HepG2 (cell line): ENCODE measurements at regions not wholly inside any gene's neighbourhood (a gene's known extent, or its start where the extent isn't known, plus 50 kb on each side); places are given as distances from the start of the nearest gene placed in this dataset.
"Not testable (repeated sequence)": the region's sequence is repeated elsewhere in the genome, so short reads cannot be mapped to it uniquely, and the experiment has no call there.

Source experiments
- ATAC-seq: fragments of 200-7000 bp; cut with Tn5 transposase; 3 replicates; pipeline ENCODE4 v1.9.1; 2020; ENCODE audit warnings: mild to moderate bottlenecking, moderate library complexity
- BruUV-seq: library from RNA; stranded (reverse); fragments of 400-500 nt; replicated peaks from 2 replicates; lab custom pipeline; 2021; lab: Mats Ljungman, UMichigan
- CTCF ChIA-PET: fragments of 300-600 bp; formaldehyde crosslinking; extraction: SDS; loops from one replicate; lab custom pipeline; 2021; ENCODE audit warnings: low total read pairs, inconsistent platforms, low intra/inter-chr PET ratio; lab: Yijun Ruan, JAX
- POLR2A ChIA-PET: fragments of 350-600 bp; sonication (Branson Sonifier 250); formaldehyde crosslinking; loops from one replicate; lab custom pipeline; 2020; ENCODE audit warnings: antibody characterized with exemption, inconsistent platforms; lab: Yijun Ruan, JAX
- DNase-seq: peaks from one replicate; pipeline ENCODE4 v3.0.0-alpha.2; 2015; ENCODE audit warnings: low spot score
- FAIRE-seq: peaks from 3 replicates; lab custom pipeline; 2011; peaks lifted over from hg19 to GRCh38; lab: Jason Lieb, UNC
- H2AFZ ChIP-seq: one replicate; pipeline ENCODE4 v1.6.1; 2011; ENCODE audit warnings: low read length, inconsistent platforms
- H3K27ac ChIP-seq: fragments of 300-600 bp; 3 replicates; pipeline ENCODE4 v1.8.0; 2011; ENCODE audit warnings: mixed run types, mild to moderate bottlenecking, mixed read lengths, low read length, inconsistent platforms; ENCODE audit not compliant: insufficient read depth; ENCODE audit errors: extremely low read length
- H3K27me3 ChIP-seq, 2 experiments: fragments of 200-600 bp in 1 of 2; 2 replicates in 1 of 2; 3 replicates in 1 of 2; pipeline versions ENCODE4 v1.6.0 to v1.8.0; 2011; ENCODE audit warnings: low read length in 2 of 2, mild to moderate bottlenecking in 2 of 2, moderate library complexity in 2 of 2, inconsistent platforms in 1 of 2; ENCODE audit not compliant: insufficient read depth in 2 of 2, control insufficient read depth in 1 of 2
- H3K36me3 ChIP-seq, 2 experiments: fragments of 200-600 bp in 1 of 2; replicated peaks in 1 of 2; 2 replicates in 1 of 2; 3 replicates in 1 of 2; pipeline versions ENCODE4 v1.5.1 to v1.8.0; 2011; ENCODE audit warnings: low read length in 2 of 2, inconsistent platforms in 1 of 2; ENCODE audit not compliant: insufficient read depth in 2 of 2, control insufficient read depth in 1 of 2
- H3K4me1 ChIP-seq: 2 replicates; pipeline ENCODE4 v1.5.1; 2012; ENCODE audit warnings: low read length, inconsistent platforms; ENCODE audit not compliant: insufficient read depth
- H3K4me2 ChIP-seq: 2 replicates; pipeline ENCODE4 v1.6.0; 2011; ENCODE audit warnings: low read depth, low read length, inconsistent platforms
- H3K4me3 ChIP-seq, 3 experiments: fragments of 200-600 bp in 1 of 3; sonication (generic), shearing (Covaris generic) in 1 of 3; replicated peaks in 1 of 3; 2 replicates each; pipeline ENCODE4 v1.5.1; 2011 to 2016; ENCODE audit warnings: low read length in 3 of 3, inconsistent platforms in 2 of 3, low read depth in 2 of 3, mild to moderate bottlenecking in 2 of 3, control low read depth in 1 of 3, mixed read lengths in 1 of 3; ENCODE audit not compliant: insufficient read depth in 1 of 3
- H3K79me2 ChIP-seq: one replicate; pipeline ENCODE4 v1.6.1; 2011; ENCODE audit warnings: low read length, inconsistent platforms; ENCODE audit not compliant: insufficient read depth
- H3K9ac ChIP-seq: 2 replicates; pipeline ENCODE4 v1.6.0; 2011; ENCODE audit warnings: mild to moderate bottlenecking, low read depth, low read length, inconsistent platforms; ENCODE audit not compliant: insufficient read depth
- H3K9me3 ChIP-seq: 2 replicates; pipeline ENCODE4 v1.5.1; 2012; ENCODE audit warnings: mild to moderate bottlenecking, low read length
- H4K20me1 ChIP-seq: 2 replicates; pipeline ENCODE4 v1.6.0; 2011; ENCODE audit warnings: inconsistent platforms, mild to moderate bottlenecking, low read length, moderate library complexity; ENCODE audit not compliant: insufficient read depth
- CBX1 ChIP-seq: IDR thresholded peaks from one replicate; pipeline ENCODE4 v1.6.1; 2016; ENCODE audit warnings: antibody characterized with exemption, low read depth
- MXD4 ChIP-seq: IDR thresholded peaks from 2 replicates; pipeline ENCODE4 v1.6.1; 2016; ENCODE audit warnings: mild to moderate bottlenecking, missing biosample characterization, missing genetic modification reagents
- MYC ChIP-seq: sonication (generic); formaldehyde crosslinking; IDR thresholded peaks from 2 replicates; pipeline ENCODE4 v1.9.0; 2021; ENCODE audit warnings: missing genetic modification reagents, borderline replicate concordance
- PHB2 ChIP-seq: fragments of 450-650 bp; IDR thresholded peaks from 2 replicates; pipeline ENCODE4 v1.6.1; 2018; ENCODE audit not compliant: partially characterized antibody
- SOX13 ChIP-seq, 3 experiments: fragments of 450-650 bp in 1 of 3; sonication (generic) in 1 of 3; formaldehyde crosslinking in 1 of 3; IDR thresholded peaks in 2 of 3; conservative IDR thresholded peaks in 1 of 3; 2 replicates each; pipeline versions ENCODE4 v1.5.0 to v1.6.1; 2016 to 2020; ENCODE audit warnings: antibody characterized with exemption in 1 of 3, mild to moderate bottlenecking in 1 of 3, missing compliant biosample characterization in 1 of 3, missing genetic modification reagents in 1 of 3, moderate library complexity in 1 of 3
- ZFP62 ChIP-seq: sonication (generic); formaldehyde crosslinking; IDR thresholded peaks from 2 replicates; pipeline ENCODE4 v1.4.0; 2020; ENCODE audit warnings: missing genetic modification reagents
- WGBS: methylation state at CpG from one replicate; pipeline ENCODE4 v1.1.6; 2017; ENCODE audit warnings: low lambda C conversion rate; 5-methylcytosine and 5-hydroxymethylcytosine counted together
- in situ Hi-C: cut with HindIII; loops from 2 replicates; pipeline ENCODE4 v1.10.0; 2017; ENCODE audit warnings: low pct_unique_long_range_greater_than_20kb; ENCODE audit not compliant: extremely low pct_ligation_motif_present
- intact Hi-C: fragments of 100-400 bp; cut with micrococcal nuclease; formaldehyde crosslinking; loops from one replicate; pipeline ENCODE4 v1.10.0; 2022; ENCODE audit not compliant: unreplicated experiment
- TF ChIP-seq, protein P1 (sequence below): sonication (generic); formaldehyde crosslinking; IDR thresholded peaks from 2 replicates; pipeline ENCODE4 v1.8.1; 2023; ENCODE audit warnings: mild to moderate bottlenecking, missing genetic modification reagents

DNA sequence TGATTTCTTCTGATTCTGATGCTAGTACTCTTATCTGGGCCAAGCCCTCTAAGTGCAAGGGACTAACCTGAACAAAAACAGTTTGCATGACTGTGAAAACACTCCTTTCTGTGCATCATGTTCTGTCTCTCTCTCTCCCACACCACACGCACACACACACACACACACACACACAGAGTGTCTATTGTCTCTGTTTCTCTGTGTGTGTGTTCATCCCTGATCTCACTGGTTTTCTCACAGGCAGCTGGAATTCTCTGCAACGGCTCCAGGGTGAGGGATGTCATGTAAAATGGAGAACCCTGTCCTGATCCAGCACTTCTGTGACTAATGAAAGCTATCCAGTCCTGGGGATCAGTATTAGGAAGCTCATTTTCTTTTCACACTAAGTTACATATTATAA, 453.1 kb upstream of the RGMB start (continued):
- no peak for TF ChIP-seq SOX13 (IDR thresholded peaks at IDR 0.05)
- TF ChIP-seq SOX13 (CRISPR knock-in tag; conservative IDR thresholded peaks at IDR 0.05 in 1 of 2, IDR thresholded peaks at IDR 0.05 in 1 of 2) = no peak

DNA sequence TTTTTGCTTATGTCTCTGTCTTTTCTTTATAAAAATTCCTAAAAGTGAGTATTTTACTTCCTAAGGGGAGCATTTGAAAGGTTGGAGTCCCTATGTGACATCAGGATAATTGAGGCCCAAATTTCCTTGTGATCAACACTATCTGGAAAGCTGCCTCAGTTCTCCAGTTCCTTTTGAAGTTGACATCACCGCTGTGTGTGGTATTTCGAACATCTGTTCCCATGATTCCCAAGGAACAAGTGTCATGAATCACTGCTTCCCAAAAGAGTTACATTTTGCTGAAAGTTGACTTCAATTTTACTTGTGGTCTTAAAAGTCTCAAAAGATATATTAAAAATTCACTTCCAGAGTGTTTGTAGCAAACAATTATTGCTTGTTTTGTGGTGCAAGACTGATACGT, 452.1 kb upstream of the RGMB start:
- Histone ChIP-seq H3K27me3 (no peaks in the 10 kb centered on the region), H3K36me3 (no peaks in the 10 kb centered on the region), H3K4me2 (no peak overlapping the region), H3K79me2 (no peaks in the 10 kb centered on the region), H2AFZ (no peak overlapping the region), H3K4me3 (no peak overlapping the region), H3K9me3 (no peaks in the 10 kb centered on the region), H3K4me1 (no peaks in the 10 kb centered on the region), H3K27ac (no peak overlapping the region), H4K20me1 (no peaks in the 10 kb centered on the region), H3K9ac (no peak overlapping the region)
- ChIA-PET CTCF (no interaction called here), POLR2A (no interaction called here)
- no peak for DNase-seq
- TF ChIP-seq, protein P1, sequence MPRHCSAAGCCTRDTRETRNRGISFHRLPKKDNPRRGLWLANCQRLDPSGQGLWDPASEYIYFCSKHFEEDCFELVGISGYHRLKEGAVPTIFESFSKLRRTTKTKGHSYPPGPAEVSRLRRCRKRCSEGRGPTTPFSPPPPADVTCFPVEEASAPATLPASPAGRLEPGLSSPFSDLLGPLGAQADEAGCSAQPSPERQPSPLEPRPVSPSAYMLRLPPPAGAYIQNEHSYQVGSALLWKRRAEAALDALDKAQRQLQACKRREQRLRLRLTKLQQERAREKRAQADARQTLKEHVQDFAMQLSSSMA = no peak
- TF ChIP-seq ZFP62 = no peak
- no peak for TF ChIP-seq MYC (CRISPR knock-in tag)
- TF ChIP-seq MXD4 (CRISPR knock-in tag) = no peak
- no peak for TF ChIP-seq PHB2
- TF ChIP-seq CBX1 = no peak
- in situ Hi-C loops (no loop called here), intact Hi-C loops (no loop called here)
- no TSS peak for BruUV-seq
- no peak for ATAC-seq
- FAIRE-seq = no peak
- WGBS = 8% methylated on average over 3 of the region's 3 CpGs

DNA sequence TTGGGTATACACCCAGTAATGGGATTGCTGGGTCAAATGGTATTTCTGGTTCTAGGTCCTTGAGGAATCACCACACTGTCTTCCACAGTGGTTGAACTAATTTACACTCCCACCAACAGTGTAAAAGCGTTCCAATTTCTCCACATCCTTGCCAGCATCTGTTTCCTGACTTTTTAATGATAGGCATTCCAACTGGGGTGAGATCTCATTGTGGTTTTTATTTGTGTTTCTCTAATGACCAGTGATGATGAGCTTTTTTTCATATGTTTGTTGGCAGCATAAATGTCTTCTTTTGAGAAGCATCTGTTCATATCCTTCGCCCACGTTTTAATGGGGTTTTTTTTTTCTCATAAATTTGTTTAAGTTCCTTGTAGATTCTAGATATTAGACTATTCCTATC, 448.3 kb upstream of the RGMB start:
- CTCF ChIA-PET, H3K9ac ChIP-seq, H4K20me1 ChIP-seq, H3K36me3 ChIP-seq, ATAC-seq, intact Hi-C loops, H3K27me3 ChIP-seq, POLR2A ChIA-PET, DNase-seq, H3K4me3 ChIP-seq, FAIRE-seq, H3K9me3 ChIP-seq, BruUV-seq, H3K27ac ChIP-seq, H3K79me2 ChIP-seq, H2AFZ ChIP-seq, H3K4me1 ChIP-seq, H3K4me2 ChIP-seq, in situ Hi-C loops: not testable (repeated sequence)
- WGBS = 5% methylated on average over 3 of the region's 3 CpGs
